Colon (tissue), 2 donors: ENCODE measurements at regions not wholly inside any gene's neighbourhood (a gene's known extent, or its start where the extent isn't known, plus 50 kb on each side); places are given as distances from the start of the nearest gene placed in this dataset.
A peak's percentile ranks its signal among the peaks of the same experiment; 100 is the strongest.

Source experiments
- FAIRE-seq: peaks from 2 replicates; lab custom pipeline; 2012; peaks lifted over from hg19 to GRCh38; lab: Jason Lieb, UNC
- donor health status: control.
- donor health status: control.

DNA sequence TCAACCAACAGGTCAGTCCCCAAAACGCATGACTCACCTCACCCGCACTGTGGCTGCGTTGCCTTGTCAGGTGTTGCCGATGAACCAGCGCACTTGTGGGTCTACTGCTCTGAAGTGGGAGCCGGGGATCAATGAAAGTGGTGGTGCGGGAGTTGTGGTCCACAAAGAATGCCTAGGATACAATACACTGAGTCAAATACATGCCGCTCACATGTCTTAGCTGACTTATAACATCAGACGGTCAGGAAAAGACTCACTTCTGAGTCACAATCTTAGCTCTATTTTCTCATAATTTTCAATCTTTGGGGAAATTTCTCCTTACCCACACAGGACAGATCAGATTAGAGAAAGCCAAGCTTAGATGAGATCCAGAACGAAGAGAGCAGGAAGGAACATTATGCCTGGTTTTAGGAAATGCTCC lies 107.1 kb upstream of the STK17B start:
- FAIRE-seq: no peak

DNA sequence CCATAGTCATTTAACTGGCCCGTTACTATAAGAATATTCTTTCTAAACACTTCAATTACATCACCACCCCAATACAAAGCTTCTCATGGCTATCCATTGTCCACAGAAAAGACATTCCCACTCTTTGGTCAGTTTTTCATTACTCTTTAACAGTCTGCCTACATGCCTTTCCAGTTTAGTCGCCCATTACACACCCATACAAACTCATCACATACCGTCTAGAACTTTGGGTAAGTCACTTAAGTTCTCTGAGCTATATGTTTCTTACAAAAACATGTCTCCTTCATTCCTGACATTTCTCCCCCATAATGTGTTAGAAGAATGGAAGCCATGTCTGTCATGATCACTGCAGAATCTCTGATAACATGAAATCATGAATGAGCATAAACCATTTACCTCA lies 108.2 kb upstream of the STK17B start:
- FAIRE-seq: no peak

DNA sequence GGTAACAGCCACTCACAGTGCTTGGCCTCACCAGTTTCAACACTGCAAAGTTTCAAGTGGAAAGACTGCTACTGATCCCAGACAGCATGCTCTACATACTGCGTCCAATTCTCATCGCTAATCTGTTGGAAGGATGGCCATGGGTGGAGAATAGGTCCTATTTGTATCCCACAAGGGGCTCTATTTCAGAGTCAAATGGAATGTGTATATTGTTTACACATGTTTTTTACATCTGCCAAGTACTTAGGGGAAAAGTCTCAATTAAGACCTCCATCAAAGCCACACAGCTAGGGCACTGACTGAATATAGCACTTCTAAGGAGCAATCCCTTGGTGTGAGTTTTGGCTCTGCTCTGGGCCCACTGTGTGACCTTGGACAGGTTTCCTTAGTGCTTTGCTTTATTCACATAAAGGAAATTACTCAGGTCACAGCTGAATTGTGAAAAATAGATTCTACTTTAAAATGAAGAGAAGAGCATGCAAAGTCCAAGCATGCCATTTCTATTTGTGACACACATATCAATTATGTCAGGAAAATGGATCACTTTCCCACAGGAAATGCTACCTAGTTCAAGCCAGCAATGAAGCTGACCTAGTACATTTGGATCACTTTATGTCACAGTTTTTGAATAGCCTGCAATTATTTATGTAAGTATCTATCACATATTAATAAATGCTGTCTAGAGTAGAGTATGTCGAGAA lies 112.9 kb upstream of the STK17B start:
- FAIRE-seq: no peak

DNA sequence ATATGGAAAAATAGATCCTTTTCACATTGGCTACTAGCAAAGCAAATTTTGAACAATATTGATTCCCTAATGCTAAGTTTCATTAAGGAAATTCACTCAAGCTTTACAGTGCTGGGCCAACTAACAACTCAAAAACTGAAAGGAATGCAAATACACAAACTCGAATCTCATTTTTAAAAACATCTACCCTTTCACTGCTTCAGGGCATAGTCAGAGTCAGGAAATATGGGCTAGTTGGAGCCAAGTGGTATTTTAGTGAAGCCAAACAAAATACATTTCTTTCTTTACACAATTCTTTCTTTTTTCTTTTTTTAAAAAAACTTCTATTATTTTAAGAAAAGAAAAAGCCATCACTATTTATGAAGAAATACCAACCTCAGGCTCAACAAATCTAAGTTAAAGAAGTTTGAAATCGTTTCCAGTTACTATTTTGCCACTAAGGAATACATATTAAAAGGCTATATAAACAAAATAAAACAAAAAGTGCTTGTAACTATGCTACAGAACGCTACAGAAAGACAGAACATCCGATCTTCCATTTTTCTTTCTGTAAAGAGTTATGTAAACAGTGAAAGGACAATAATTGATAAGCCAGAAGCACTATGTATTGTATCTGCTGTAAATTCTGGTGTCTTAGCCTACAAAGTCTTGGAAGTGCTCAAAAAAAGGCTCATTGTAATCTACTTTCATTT lies 113.6 kb upstream of the STK17B start:
- FAIRE-seq: no peak

DNA sequence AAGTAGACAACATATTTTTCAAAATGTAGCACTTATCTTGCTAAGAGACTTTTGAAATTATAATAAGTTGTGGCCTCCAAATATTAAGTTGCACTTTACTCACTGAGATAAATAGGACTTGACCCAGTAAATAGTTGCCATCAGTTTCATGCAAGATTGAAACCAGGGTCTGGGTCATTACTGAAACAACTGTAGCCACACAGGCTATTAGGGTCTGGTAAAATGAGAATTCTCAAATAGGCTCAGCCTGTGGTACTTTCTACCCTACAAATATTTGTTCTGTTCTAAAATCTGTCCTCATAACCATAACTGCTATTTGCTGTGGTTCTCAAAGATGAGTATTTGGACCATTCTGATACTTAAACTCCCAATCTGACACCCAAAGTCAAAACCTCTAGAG lies 115.4 kb upstream of the STK17B start:
- no peak for FAIRE-seq

DNA sequence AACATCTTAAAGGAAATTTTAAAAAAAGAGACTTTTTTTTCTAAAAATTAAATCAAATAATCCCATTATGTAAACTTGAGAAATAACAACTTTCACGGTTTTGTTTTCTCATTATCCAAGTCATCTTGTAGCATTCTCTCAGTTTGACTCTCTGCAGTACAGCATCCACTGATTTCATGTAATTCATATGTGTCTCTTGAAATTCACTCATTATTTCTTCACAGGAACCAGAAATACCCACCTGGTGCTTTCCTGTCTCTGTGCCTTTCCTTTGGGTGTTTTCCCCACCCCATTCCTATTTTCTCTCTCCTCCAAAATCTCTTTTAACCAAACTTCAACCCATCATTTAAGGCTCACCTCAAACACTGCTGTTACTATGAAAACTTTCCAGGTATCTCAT lies 116.1 kb upstream of the STK17B start:
- FAIRE-seq: no peak

DNA sequence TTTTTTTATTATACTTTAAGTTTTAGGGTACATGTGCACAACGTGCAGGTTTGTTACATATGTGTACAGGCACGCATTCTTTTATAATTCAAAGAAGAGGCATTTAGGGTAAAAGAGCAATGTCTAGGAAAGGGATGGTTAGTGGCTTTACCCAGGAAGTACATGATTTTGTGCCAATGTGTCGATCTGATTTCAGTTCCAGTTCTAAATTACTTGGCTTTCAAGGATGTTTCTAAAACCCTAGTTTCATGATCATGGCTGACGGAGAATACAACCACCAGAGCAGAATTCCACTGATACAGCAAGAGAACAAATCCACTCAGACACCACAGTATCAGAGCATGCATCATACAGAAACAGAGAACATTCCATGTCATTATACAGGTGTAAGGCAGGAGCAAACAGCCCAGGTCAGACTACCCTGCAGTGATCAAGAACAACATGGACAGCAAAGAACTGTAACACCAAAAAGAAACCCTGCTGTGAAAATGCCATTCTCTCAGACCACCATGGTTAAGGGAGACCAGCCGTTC lies 116.7 kb upstream of the STK17B start:
- FAIRE-seq: no peak

DNA sequence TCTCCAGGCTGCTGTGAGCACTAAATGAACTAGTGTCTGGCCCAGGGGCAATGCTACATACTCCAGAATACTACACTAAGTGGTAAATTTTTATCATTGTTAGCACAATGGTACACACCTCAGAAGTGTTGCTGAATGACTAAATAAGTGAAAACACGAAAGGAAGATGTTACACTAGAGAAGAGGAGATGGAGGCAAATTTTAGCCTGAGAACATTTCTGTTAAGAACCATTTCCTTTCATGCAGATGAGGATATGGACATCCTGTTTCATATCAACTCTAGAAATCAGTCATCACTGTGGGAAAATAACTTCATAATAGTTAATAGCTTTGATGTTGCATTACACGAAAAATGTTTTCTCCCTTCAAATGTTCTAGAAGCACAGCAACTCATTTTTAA lies 117.6 kb upstream of the STK17B start:
- no peak for FAIRE-seq

DNA sequence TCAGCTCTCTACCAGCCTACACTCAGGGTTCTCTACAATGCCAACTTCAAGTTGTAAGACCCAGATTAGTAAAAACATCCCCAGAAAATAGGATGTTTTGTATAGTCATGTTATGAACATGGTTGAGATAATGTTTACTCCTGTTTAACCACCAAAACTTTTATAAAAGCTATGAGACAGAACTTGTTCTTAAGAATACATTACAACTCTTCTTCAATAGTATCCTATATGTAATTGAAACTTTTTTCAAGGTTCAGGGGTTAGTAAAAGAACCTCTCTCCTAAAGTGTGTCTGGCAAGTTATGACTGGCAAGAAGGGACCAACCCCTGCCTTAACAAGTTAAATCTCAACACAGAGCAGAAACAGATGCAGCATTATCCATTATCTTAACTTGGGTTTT lies 118.8 kb upstream of the STK17B start:
- FAIRE-seq: no peak

DNA sequence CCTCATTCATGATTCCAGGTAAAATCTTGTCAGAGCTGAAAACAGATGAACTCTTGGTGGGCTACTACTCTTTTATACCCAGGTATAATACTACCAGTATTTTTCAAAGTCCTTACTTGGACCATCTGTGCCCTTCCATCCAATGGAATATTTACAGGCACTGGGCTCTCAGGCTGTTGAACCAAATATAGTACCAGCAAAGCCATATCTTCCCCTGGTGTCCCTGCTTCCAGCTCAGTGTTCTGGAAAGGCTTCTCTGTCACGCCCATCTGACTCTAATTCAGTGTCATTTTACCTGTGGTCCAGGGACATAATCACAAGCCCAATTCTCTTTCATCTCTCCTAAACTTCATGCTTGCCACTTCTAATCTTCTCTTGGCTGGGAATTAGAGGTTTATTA lies 119.2 kb upstream of the STK17B start:
- FAIRE-seq: no peak

DNA sequence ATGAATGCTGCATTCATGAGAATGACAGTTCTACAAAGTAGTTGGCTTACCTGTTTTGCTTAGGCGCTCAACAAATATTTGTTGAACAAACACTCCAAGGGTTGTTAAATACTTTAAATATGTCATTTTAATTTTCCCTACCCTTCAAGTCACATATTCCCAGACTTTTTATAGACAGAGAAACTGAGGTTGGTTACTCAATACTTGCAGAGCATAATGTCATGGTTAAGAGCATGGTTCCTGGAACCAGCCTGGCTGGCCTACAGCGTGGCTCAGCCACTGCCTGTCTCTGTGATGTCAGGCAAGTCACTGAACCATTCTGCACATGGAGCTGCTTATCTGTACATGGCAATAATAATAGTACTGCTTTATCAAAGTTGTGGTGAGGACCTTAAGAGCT lies 120.0 kb upstream of the STK17B start:
- no peak for FAIRE-seq

DNA sequence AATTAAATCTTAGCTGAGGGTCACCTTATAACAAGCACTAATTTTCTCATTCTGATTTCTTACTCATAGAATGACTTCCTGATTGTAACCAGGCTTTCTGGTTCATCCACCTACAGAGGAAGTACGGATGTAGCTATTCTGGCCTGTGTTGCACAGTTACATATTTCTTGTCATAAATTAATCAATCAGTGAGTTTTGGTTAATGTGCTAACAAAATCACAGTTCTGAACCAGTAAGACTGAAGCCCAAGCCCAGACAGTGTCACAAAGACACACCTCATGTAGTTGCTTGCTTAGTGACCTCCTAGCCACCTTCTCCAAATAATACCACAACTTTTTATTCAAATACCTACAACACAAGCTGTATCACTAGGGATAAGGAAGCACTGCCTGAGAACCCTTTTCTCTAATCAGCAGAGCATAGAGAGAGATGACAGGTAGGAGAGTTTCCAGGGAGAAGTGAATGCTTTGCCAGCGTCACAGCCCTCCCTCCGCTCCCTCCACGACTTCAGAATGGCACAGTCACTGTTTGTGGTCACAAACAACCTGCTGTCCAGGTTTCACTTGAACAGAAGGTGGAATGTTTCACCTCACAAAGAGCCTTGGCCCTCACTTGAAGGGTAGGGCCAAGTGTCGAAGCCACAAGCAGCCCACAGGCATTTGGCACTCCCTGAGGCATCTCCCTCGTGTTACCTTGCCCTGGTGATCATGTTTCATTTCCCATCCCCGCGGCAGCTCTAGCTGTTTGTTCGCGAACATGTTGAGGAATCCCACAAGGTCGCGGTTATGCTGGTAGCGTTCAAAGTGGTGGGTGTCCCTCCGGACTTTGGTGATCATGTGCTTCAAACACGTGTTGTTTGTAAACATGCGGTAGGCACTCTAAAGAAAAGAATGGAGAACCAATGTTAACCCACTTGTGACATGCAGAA lies 120.8 kb upstream of the STK17B start:
- FAIRE-seq: no peak

DNA sequence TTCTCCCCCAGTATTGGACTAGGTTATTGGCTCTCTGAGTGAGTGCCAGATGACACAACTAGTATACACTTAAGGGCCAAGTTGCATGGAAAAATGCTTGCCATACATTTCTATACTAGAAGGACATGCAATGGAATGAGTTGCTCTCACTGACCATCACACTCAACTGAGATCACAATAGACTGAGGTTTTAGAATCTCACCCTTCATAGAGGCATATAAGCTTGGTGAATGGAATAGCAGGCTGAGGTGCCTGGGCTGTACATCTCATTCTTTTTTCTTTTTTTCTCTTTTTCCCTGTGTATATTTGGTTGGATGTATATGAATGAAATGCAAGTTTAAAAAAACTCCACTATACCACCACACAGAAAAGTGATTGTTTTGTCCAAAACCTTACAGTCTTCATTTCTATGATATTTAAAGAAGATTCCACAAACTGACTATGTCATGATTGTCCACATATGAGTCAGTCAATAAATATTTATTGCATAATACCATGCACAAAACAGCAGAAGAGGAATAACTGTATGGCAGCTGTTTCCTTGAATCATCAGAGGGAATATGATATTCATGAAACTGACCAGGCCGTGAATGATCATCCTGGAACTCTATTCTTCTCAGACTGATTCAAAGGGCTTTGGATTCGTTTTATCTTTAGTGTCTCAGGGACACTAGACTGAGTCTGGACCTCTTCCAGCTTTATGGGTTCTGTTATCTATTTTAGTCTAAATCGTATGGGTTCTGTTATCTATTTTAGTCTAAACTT lies 122.6 kb upstream of the STK17B start:
- FAIRE-seq: no peak

DNA sequence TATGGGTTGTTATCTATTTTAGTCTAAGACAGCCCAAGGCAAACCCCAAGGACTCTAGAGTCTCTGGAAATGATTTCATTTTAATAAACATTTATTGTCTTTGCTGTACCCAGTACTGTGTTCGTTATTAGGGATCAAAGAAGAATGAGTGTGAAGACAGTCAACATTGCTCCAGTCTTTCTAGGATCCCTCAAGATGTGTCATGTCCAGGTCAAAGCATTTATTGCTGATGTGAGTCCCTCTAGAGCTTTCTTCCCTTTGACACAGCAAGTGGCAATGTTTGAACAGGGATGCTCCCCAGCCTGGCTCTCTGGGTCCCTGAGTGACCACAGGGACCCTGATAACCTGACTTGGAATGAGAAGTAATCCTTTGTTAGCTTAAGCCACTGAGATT lies 123.1 kb upstream of the STK17B start:
- FAIRE-seq: no peak

DNA sequence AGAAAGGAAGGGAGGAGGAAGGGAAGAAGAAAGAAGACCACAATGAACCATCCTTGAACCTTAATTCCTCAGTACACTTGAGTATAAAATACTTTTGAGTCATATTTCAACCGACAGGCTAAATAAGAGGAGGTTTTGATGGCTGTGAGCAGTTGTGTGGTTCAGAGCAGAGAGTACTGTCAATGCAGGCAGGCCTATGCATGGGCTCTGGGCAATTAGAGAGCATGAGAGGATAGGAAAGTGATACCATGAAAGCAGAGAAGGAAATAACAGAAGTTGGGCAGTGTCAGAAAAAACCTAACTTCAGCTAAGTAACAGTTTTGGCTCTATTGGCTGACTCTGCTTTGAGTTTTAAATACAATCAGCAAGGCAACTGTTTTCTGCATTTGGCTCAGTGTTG lies 123.6 kb upstream of the STK17B start:
- FAIRE-seq: no peak

DNA sequence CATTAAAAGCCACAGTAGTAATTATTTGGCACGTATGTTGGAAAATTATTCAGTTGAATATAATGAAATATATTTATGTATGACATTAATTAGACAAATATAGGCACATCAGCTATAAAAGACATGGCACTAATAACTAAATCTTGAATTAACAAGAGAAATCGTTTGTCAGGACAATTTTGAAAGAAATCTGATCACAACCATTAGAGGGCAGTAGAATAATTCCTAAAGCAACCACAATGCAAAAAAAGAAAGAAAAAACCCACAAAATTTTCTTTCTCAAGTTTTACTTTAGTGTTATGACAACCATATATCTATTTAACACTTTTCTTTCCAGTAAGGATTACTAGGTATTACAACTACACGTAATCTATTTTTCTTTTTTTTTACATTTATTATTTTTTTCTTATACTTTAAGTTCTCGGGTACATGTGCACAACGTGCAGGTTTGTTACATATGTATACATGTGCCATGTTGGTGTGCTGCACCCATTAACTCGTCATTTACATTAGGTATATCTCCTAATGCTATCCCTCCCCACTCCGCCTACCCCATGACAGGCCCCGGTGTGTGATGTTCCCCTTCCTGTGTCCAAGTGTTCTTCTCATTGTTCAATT lies 126.8 kb upstream of the STK17B start:
- FAIRE-seq: peak; percentile 68

DNA sequence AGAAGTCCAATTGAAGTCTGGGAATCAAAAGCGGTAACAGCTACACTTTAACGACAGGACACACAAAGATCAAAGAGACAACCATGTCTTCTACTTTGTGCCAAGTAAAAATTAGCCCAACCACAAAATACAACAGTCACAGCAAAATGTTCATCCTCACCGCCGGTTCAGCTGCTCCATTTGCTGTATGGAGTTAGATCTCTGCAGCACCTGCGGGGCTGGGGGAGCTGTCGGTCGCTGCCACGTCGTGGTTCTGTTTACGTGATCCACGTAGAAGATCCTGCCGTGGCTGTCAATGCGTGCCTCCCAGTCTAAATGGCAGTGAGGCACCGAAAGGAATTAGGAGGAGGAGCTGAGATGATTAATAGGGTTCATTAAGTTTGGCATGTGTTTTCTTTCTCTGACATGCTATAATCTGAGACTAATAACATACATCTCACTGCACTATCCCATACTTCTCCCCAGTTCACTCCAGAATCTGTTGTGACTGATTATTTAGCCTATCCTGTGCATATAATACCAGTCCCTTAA lies 136.5 kb upstream of the STK17B start:
- FAIRE-seq: no peak

DNA sequence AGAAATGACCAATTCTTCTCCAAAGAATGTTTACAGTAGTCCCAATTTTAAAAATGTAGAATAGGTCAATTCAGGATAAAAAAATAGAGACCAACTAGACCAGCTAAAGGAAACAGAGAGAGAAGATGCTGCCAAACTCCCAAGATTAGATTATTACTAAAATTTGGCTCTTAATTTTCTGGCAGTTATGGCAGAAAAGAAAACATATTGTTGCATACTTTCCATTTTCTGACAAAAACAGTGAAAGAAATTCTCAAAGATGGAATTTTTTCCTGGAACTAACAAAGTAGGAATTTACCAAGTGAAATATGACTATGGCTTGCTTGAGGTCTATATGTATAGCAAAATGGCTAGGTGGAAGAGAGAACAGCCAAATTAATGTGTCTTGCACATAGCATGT lies 138.3 kb upstream of the STK17B start:
- no peak for FAIRE-seq

DNA sequence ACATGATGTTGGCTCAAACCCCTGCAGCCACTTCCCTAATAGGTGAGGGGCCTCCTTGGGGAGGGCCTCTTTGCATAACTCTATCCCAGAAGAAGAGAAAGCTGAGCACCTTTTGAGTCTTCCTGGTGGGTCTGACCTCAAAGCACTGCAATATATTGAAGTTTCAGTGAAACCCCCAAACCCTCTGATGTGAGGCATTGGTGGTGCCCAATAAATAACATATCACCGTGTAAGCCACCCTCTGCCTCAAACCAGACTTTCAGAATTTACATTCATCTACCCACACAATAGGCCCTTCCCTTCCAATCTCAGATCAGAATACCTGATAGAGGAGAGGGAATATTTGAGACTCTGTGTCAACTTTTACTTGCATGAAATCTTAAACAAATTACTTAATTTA lies 142.8 kb upstream of the STK17B start:
- no peak for FAIRE-seq

DNA sequence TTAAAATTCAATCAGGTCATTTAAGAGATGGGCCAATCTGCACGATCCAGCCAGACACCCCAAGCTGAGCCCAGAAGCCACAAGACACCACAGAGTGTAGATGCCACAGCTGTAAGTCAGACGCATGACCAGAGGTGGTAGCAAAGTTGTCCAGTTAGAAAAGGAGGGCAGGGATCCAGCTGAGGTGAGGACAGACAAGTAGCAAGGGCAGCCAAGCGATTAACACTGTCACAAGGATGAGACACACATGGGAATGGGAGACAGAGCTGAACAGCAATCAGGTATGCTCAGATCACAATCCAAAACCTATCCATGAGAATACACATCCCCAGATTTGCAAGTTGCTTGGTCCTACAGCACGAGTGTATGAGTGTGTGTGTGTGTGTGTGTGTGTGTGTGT lies 143.4 kb upstream of the STK17B start:
- no peak for FAIRE-seq

DNA sequence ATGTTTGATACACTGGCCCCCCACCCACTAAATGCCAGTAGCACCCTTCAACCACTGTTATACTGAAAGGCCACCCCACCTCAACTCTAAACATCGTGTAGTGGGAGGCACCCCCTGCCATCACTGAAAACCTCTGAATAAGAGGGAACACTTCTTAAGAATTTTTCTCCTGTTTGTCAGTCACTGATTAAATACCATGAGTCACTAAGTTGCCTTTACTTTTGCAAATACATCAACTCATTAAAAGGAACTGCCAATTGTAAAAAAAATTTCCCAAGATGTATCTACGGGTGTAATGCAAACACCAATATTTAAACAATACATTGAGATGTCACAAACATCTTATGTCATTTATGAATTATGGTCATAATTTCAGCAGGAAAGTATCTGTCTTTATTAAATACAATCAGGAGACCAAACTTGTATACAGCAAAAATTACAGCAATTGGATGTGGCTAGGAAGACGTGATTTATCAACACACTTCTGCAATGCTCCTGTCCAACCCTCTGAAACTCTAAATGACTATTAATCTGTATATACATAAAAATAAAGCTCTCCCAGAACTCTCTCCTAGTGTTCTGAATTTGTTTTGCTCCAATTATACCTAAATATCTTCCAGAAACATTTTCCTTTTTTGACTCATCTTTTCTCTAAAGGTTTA lies 144.1 kb upstream of the STK17B start:
- no peak for FAIRE-seq
